A549 (cell line): ENCODE measurements at regions not wholly inside any gene's neighbourhood (a gene's known extent, or its start where the extent isn't known, plus 50 kb on each side); places are given as distances from the start of the nearest gene placed in this dataset.

ENCODE experiments used
- CHD2 ChIP-seq: fragments of 150-350 bp; IDR thresholded peaks from 2 replicates; pipeline ENCODE4 v1.6.1; 2014; ENCODE audit warnings: low read length; ENCODE audit not compliant: partially characterized antibody
- EP300 ChIP-seq, 2 experiments: fragments of >200 bp; sonication (Bioruptor Twin); formaldehyde crosslinking; IDR thresholded peaks; 2 replicates in 1 of 2; 3 replicates in 1 of 2; pipeline ENCODE4 v1.6.1; 2016 to 2017
- HOXB13 ChIP-seq: fragments of 250-450 bp; sonication (Bioruptor Pico); IDR thresholded peaks from 2 replicates; pipeline ENCODE4 v1.5.0; 2020; ENCODE audit warnings: low read depth, mild to moderate bottlenecking, moderate library complexity
- MAFK ChIP-seq: fragments of 450-650 bp; IDR thresholded peaks from 2 replicates; pipeline ENCODE4 v1.6.1; 2014; ENCODE audit not compliant: partially characterized antibody
- MAZ ChIP-seq: fragments of 150-350 bp; IDR thresholded peaks from 2 replicates; pipeline ENCODE4 v1.6.1; 2014; ENCODE audit warnings: antibody characterized with exemption, low read depth, low read length, borderline replicate concordance
- POLR2A ChIP-seq: IDR thresholded peaks from 2 replicates; pipeline ENCODE4 v1.6.1; 2012; ENCODE audit warnings: mild to moderate bottlenecking, low read length
- POLR2AphosphoS2 ChIP-seq: conservative IDR thresholded peaks from 2 replicates; pipeline ENCODE4 v1.6.1; 2012; ENCODE audit warnings: low read length, improper control_type of control experiment, inconsistent platforms
- RCOR1 ChIP-seq: fragments of 150-350 bp; IDR thresholded peaks from 2 replicates; pipeline ENCODE4 v1.6.1; 2014; ENCODE audit warnings: antibody characterized with exemption, low read length, low read depth
- RFX5 ChIP-seq: fragments of 450-650 bp; IDR thresholded peaks from 2 replicates; pipeline ENCODE4 v1.7.1; 2014; ENCODE audit warnings: antibody characterized with exemption, mild to moderate bottlenecking, moderate library complexity
- TF ChIP-seq, protein P1 (sequence below): fragments of 450-650 bp; IDR thresholded peaks from 2 replicates; pipeline ENCODE4 v1.6.1; 2014; ENCODE audit warnings: antibody characterized with exemption
- TF ChIP-seq, protein P2 (sequence below): IDR thresholded peaks from 2 replicates; pipeline ENCODE4 v1.6.1; 2012
- TF ChIP-seq, protein P3 (sequence below): fragments of >200 bp; sonication (Bioruptor Twin); formaldehyde crosslinking; IDR thresholded peaks from 3 replicates; pipeline ENCODE4 v1.5.1; 2016
- TF ChIP-seq, protein P4 (sequence below): fragments of 200-600 bp; sonication (generic); IDR thresholded peaks from 2 replicates; pipeline ENCODE4 v1.6.1; 2016; ENCODE audit warnings: antibody characterized with exemption, mild to moderate bottlenecking, moderate library complexity
- TF ChIP-seq, protein P5 (sequence below): fragments of >200 bp; sonication (Bioruptor Twin); formaldehyde crosslinking; IDR thresholded peaks from 2 replicates; pipeline ENCODE4 v1.6.1; 2016

DNA sequence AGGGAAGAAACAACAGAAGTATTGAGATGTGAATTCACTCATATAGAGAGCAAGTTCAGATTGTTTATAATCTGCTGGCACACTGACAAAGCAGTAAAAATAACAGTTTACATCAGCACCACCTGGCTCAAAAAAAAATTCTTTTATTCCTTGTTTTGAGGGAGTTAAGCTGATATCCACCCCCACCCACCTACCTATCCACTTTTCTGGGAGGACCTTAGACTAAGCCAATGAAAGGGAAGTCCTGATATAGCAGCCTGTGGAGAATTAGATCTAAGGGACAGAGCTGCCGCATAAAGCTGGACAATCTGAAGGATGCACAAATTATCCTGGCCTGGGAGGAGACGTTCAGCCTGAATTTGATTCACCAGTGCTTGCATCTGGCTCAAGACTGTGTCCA, 264.5 kb downstream of the RCHY1 start:
- TF ChIP-seq POLR2AphosphoS2 (no peak), MAFK (no peak), HOXB13 (CRISPR knock-in tag) (no peak), POLR2A (no peak), RCOR1 (no peak), RFX5 (no peak), CHD2 (no peak), MAZ (no peak), EP300 (IDR thresholded peaks at IDR 0.05) (no peak)
- TF ChIP-seq, protein P1, sequence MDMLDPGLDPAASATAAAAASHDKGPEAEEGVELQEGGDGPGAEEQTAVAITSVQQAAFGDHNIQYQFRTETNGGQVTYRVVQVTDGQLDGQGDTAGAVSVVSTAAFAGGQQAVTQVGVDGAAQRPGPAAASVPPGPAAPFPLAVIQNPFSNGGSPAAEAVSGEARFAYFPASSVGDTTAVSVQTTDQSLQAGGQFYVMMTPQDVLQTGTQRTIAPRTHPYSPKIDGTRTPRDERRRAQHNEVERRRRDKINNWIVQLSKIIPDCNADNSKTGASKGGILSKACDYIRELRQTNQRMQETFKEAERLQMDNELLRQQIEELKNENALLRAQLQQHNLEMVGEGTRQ: no peak
- TF ChIP-seq, protein P2, sequence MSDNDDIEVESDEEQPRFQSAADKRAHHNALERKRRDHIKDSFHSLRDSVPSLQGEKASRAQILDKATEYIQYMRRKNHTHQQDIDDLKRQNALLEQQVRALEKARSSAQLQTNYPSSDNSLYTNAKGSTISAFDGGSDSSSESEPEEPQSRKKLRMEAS: no peak
- TF ChIP-seq, protein P3, sequence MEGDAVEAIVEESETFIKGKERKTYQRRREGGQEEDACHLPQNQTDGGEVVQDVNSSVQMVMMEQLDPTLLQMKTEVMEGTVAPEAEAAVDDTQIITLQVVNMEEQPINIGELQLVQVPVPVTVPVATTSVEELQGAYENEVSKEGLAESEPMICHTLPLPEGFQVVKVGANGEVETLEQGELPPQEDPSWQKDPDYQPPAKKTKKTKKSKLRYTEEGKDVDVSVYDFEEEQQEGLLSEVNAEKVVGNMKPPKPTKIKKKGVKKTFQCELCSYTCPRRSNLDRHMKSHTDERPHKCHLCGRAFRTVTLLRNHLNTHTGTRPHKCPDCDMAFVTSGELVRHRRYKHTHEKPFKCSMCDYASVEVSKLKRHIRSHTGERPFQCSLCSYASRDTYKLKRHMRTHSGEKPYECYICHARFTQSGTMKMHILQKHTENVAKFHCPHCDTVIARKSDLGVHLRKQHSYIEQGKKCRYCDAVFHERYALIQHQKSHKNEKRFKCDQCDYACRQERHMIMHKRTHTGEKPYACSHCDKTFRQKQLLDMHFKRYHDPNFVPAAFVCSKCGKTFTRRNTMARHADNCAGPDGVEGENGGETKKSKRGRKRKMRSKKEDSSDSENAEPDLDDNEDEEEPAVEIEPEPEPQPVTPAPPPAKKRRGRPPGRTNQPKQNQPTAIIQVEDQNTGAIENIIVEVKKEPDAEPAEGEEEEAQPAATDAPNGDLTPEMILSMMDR: no peak
- TF ChIP-seq, protein P4, sequence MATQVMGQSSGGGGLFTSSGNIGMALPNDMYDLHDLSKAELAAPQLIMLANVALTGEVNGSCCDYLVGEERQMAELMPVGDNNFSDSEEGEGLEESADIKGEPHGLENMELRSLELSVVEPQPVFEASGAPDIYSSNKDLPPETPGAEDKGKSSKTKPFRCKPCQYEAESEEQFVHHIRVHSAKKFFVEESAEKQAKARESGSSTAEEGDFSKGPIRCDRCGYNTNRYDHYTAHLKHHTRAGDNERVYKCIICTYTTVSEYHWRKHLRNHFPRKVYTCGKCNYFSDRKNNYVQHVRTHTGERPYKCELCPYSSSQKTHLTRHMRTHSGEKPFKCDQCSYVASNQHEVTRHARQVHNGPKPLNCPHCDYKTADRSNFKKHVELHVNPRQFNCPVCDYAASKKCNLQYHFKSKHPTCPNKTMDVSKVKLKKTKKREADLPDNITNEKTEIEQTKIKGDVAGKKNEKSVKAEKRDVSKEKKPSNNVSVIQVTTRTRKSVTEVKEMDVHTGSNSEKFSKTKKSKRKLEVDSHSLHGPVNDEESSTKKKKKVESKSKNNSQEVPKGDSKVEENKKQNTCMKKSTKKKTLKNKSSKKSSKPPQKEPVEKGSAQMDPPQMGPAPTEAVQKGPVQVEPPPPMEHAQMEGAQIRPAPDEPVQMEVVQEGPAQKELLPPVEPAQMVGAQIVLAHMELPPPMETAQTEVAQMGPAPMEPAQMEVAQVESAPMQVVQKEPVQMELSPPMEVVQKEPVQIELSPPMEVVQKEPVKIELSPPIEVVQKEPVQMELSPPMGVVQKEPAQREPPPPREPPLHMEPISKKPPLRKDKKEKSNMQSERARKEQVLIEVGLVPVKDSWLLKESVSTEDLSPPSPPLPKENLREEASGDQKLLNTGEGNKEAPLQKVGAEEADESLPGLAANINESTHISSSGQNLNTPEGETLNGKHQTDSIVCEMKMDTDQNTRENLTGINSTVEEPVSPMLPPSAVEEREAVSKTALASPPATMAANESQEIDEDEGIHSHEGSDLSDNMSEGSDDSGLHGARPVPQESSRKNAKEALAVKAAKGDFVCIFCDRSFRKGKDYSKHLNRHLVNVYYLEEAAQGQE: no peak
- TF ChIP-seq, protein P5, sequence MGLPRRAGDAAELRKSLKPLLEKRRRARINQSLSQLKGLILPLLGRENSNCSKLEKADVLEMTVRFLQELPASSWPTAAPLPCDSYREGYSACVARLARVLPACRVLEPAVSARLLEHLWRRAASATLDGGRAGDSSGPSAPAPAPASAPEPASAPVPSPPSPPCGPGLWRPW: no peak
